HG03571 (cell line): ENCODE measurements at regions not wholly inside any gene's neighbourhood (a gene's known extent, or its start where the extent isn't known, plus 50 kb on each side); places are given as distances from the start of the nearest gene placed in this dataset.
"Not testable (repeated sequence)": the region's sequence is repeated elsewhere in the genome, so short reads cannot be mapped to it uniquely, and the experiment has no call there.

ENCODE experiments used
- ATAC-seq: cut with Tn5 transposase; IDR thresholded peaks from one replicate; pipeline ENCODE4 v1.9.1; 2021; ENCODE audit not compliant: unreplicated experiment

- no peak for ATAC-seq
Observed at GRCh38 chr14:43595096-43595772, 911.8 kb downstream of the FSCB start.

GRCh38 chr14:43591776-43592175, 915.3 kb downstream of the FSCB start:
- no peak for ATAC-seq

- no peak for ATAC-seq
Observed at GRCh38 chr14:43587183-43587582, 919.9 kb downstream of the FSCB start.

- no peak for ATAC-seq
Observed at GRCh38 chr14:43579671-43580070, 927.4 kb downstream of the FSCB start.

GRCh38 chr14:43568022-43568421, 939.1 kb downstream of the FSCB start:
- ATAC-seq: no peak

GRCh38 chr14:43548368-43548767, 958.7 kb downstream of the FSCB start:
- ATAC-seq: no peak

GRCh38 chr14:43547596-43547995, 959.5 kb downstream of the FSCB start:
- ATAC-seq: not testable (repeated sequence)

GRCh38 chr14:43541356-43541755, 965.7 kb downstream of the FSCB start:
- no peak for ATAC-seq

- ATAC-seq: no peak
Observed at GRCh38 chr14:43540948-43541347, 966.1 kb downstream of the FSCB start.

GRCh38 chr14:43539210-43539609, 967.9 kb downstream of the FSCB start:
- no peak for ATAC-seq

GRCh38 chr14:43535231-43535838, 971.7 kb downstream of the FSCB start:
- no peak for ATAC-seq

GRCh38 chr14:43532825-43533416, 974.2 kb downstream of the FSCB start:
- ATAC-seq: no peak

- no peak for ATAC-seq
Observed at GRCh38 chr14:43528321-43528720, 978.8 kb downstream of the FSCB start.

- no peak for ATAC-seq
Observed at GRCh38 chr14:43525658-43526057, 981.4 kb downstream of the FSCB start.

GRCh38 chr14:43522901-43523300, 984.2 kb downstream of the FSCB start:
- no peak for ATAC-seq

- no peak for ATAC-seq
Observed at GRCh38 chr14:43522191-43522590, 984.9 kb downstream of the FSCB start.

GRCh38 chr14:43503508-43503907, 1003.6 kb downstream of the FSCB start:
- ATAC-seq: no peak

- not testable (repeated sequence) for ATAC-seq
Observed at GRCh38 chr14:43492359-43492758, 1014.7 kb downstream of the FSCB start.

GRCh38 chr14:43483415-43483814, 1023.7 kb downstream of the FSCB start:
- no peak for ATAC-seq

GRCh38 chr14:43481864-43482263, 1025.2 kb downstream of the FSCB start:
- no peak for ATAC-seq

- no peak for ATAC-seq
Observed at GRCh38 chr14:43480976-43481375, 1026.1 kb downstream of the FSCB start.

GRCh38 chr14:43479596-43480195, 1027.4 kb downstream of the FSCB start:
- ATAC-seq: no peak
